Breast epithelium (tissue), 3 donors: ENCODE measurements at regions not wholly inside any gene's neighbourhood (a gene's known extent, or its start where the extent isn't known, plus 50 kb on each side); places are given as distances from the start of the nearest gene placed in this dataset.

Experiments
- POLR2A ChIP-seq: fragments of 450-650 bp; IDR thresholded peaks from one replicate; pipeline ENCODE4 v1.6.1; 2016; ENCODE audit warnings: antibody characterized with exemption, mild to moderate bottlenecking, moderate library complexity
- POLR2AphosphoS5 ChIP-seq, 3 donors: sonication (generic); formaldehyde crosslinking; IDR thresholded peaks; one replicate each; pipeline ENCODE4 v1.6.1; 2017; ENCODE audit warnings: antibody characterized with exemption in 3 of 3
- TF ChIP-seq, protein P1 (sequence below), 3 donors: fragments of 450-650 bp; IDR thresholded peaks; one replicate each; pipeline ENCODE4 v1.5.1; 2016 to 2017; ENCODE audit warnings: antibody characterized with exemption in 3 of 3, mild to moderate bottlenecking in 3 of 3, moderate library complexity in 3 of 3

DNA sequence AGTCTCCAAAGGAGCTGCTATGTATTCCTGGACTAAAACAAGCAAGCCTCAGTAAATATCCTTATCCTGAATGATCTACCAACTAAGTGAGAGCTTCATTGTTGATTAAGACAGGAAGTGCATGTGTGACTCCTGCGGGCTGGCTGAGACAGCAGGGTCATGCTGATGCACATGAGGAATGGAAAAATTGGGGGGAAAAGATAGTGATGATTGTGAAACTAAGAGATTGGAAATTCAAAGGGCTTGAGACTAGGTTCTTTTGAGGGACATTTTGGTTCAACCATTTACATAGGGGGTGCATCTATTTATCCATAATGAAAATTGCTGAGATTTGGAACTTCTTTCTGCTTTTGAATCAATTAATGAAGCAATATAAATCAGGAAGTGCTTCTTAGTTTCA is 61.1 kb upstream of the C1QTNF7 start:
- TF ChIP-seq, protein P1, sequence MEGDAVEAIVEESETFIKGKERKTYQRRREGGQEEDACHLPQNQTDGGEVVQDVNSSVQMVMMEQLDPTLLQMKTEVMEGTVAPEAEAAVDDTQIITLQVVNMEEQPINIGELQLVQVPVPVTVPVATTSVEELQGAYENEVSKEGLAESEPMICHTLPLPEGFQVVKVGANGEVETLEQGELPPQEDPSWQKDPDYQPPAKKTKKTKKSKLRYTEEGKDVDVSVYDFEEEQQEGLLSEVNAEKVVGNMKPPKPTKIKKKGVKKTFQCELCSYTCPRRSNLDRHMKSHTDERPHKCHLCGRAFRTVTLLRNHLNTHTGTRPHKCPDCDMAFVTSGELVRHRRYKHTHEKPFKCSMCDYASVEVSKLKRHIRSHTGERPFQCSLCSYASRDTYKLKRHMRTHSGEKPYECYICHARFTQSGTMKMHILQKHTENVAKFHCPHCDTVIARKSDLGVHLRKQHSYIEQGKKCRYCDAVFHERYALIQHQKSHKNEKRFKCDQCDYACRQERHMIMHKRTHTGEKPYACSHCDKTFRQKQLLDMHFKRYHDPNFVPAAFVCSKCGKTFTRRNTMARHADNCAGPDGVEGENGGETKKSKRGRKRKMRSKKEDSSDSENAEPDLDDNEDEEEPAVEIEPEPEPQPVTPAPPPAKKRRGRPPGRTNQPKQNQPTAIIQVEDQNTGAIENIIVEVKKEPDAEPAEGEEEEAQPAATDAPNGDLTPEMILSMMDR (IDR thresholded peaks at IDR 0.05): no peak
- TF ChIP-seq POLR2A (no peak), POLR2AphosphoS5 (IDR thresholded peaks at IDR 0.05) (no peak)
